ENCODE measurements at regions not wholly inside any gene's neighbourhood (a gene's known extent, or its start where the extent isn't known, plus 50 kb on each side); places are given as distances from the start of the nearest gene placed in this dataset.

GRCh38 chr14:27367345-27367744, 769.5 kb upstream of the NOVA1 start:
- Histone ChIP-seq H4K20me1 (ENCODE audit: insufficient read depth, low read length) (no peaks in the 10 kb centered on the region), H3K23ac (ENCODE audit: low read depth, low read length) (no peak overlapping the region), H3K27me3 (ENCODE audit: control insufficient read depth, insufficient read depth, low read length) (no peaks in the 10 kb centered on the region), H3K4me3 (ENCODE audit: insufficient read depth, low read depth, low read length) (no peak overlapping the region), H4K5ac (ENCODE audit: low read depth, low read length) (no peak overlapping the region), H4K8ac (ENCODE audit: low read depth in 2 of 2, low read length in 2 of 2) (no peak overlapping the region), H2AK5ac (ENCODE audit: low read depth, low read length) (no peak overlapping the region), H3K4me2 (ENCODE audit: low read depth, low read length) (no peak overlapping the region), H3K18ac (ENCODE audit: low read depth, low read length) (no peak overlapping the region), H2BK5ac (ENCODE audit: low read depth, low read length, poor library complexity, severe bottlenecking) (no peak overlapping the region), H3K27ac (ENCODE audit: insufficient read depth, low read length) (no peak overlapping the region), H3K9me3 (ENCODE audit: control insufficient read depth, insufficient read depth, low read length) (peaks cover 1% of the 10 kb centered on the region), H3K9ac (ENCODE audit: low read depth, low read length) (no peak overlapping the region), H4K91ac (ENCODE audit: insufficient read depth, low read depth, low read length) (no peak overlapping the region), H3K4me1 (ENCODE audit: control insufficient read depth, insufficient read depth, low read length) (no peaks in the 10 kb centered on the region), H3K79me1 (ENCODE audit: low read depth in 1 of 2, low read length in 2 of 2) (no peaks in the 10 kb centered on the region), H2AK9ac (replicated peaks; ENCODE audit: low read depth, low read length, poor library complexity) (no peak overlapping the region), H2BK20ac (ENCODE audit: low read depth, low read length) (no peak overlapping the region), H2BK15ac (ENCODE audit: low read depth, low read length) (no peak overlapping the region), H3K36me3 (ENCODE audit: control insufficient read depth, insufficient read depth, low read length) (no peaks in the 10 kb centered on the region), H2BK120ac (ENCODE audit: low read depth, low read length) (no peak overlapping the region), H2AFZ (replicated peaks; ENCODE audit: low read length, poor library complexity) (no peak overlapping the region), H3K9me1 (ENCODE audit: insufficient read depth, low read length) (no peaks in the 10 kb centered on the region), H3K14ac (replicated peaks; ENCODE audit: low read depth, low read length) (no peak overlapping the region), H3K4ac (ENCODE audit: low read depth, low read length) (no peak overlapping the region), H3K56ac (ENCODE audit: extremely low read depth, insufficient read depth, low read length) (no peak overlapping the region)
- dilution Hi-C loops (cut with HindIII; ENCODE audit: low sequenced_read_pairs, unreplicated experiment): no loop called here
- POLR2A ChIA-PET (ENCODE audit: unreplicated experiment): no interaction called here
- no CpG with 5 or more reads among the region's 1 CpG for WGBS, 2 experiments (ENCODE audit: extremely low coverage in 2 of 2, insufficient read length in 1 of 2)
- ATAC-seq (ENCODE audit: low read depth) (no peak), DNase-seq (no peak)
- CTCF ChIA-PET: no interaction called here
- no peak for TF ChIP-seq ELK1 (IDR thresholded peaks at IDR 0.05; ENCODE audit: borderline replicate concordance, low read depth, low read length)
- no peak for TF ChIP-seq USF2 (IDR thresholded peaks at IDR 0.05; ENCODE audit: low read depth, low read length)
- TF ChIP-seq POLR2A (IDR thresholded peaks at IDR 0.05; ENCODE audit: low read depth, low read length): no peak
- no peak for TF ChIP-seq NFE2L2 (IDR thresholded peaks at IDR 0.05; ENCODE audit: low read depth, low read length)
- TF ChIP-seq BHLHE40 (IDR thresholded peaks at IDR 0.05; ENCODE audit: low read depth, low read length): no peak
- no peak for TF ChIP-seq FOS (IDR thresholded peaks at IDR 0.05; ENCODE audit: low read depth, low read length)
- TF ChIP-seq RAD21 (IDR thresholded peaks at IDR 0.05; ENCODE audit: low read length): no peak
- TF ChIP-seq RCOR1 (IDR thresholded peaks at IDR 0.05; ENCODE audit: insufficient replicate concordance, low read length): no peak
- no peak for TF ChIP-seq CEBPB (IDR thresholded peaks at IDR 0.05; ENCODE audit: low read depth, low read length)
- TF ChIP-seq CHD1 (IDR thresholded peaks at IDR 0.05; ENCODE audit: low read depth, low read length): no peak
- TF ChIP-seq CTCF (conservative IDR thresholded peaks at IDR 0.05; ENCODE audit: low read depth, low read length): no peak
- TF ChIP-seq MXI1 (IDR thresholded peaks at IDR 0.05; ENCODE audit: borderline replicate concordance, low read depth, low read length): no peak
- no peak for TF ChIP-seq MAFK (IDR thresholded peaks at IDR 0.05; ENCODE audit: low read depth, low read length)
- no peak for TF ChIP-seq RFX5 (IDR thresholded peaks at IDR 0.05; ENCODE audit: low read depth, low read length)
- no peak for TF ChIP-seq MAZ (IDR thresholded peaks at IDR 0.05; ENCODE audit: borderline replicate concordance, low read depth, low read length)
- no peak for TF ChIP-seq SMC3 (IDR thresholded peaks at IDR 0.05; ENCODE audit: low read depth, low read length)
- BruUV-seq (replicated peaks): no TSS peak
- intact Hi-C loops (cut with micrococcal nuclease): no loop called here
- in situ Hi-C loops (cut with MboI; ENCODE audit: low sequenced_read_pairs): no loop called here

All from IMR-90 (cell line).